Body of pancreas (tissue), 4 donors: ENCODE measurements at regions not wholly inside any gene's neighbourhood (a gene's known extent, or its start where the extent isn't known, plus 50 kb on each side); places are given as distances from the start of the nearest gene placed in this dataset.
"Not testable (repeated sequence)": the region's sequence is repeated elsewhere in the genome, so short reads cannot be mapped to it uniquely, and the experiment has no call there.

Experiments used
- CTCF ChIP-seq, 7 experiments: fragments of 450-650 bp in 4 of 7; fragments of 200-600 bp in 3 of 7; sonication (generic) in 3 of 7; IDR thresholded peaks; one replicate each; pipeline ENCODE4 v1.5.1; 2016 to 2019; ENCODE audit warnings: antibody characterized with exemption in 7 of 7
- POLR2A ChIP-seq, 3 donors: fragments of 450-650 bp; IDR thresholded peaks; one replicate each; pipeline ENCODE4 v1.6.1; 2016; ENCODE audit warnings: antibody characterized with exemption in 3 of 3, mild to moderate bottlenecking in 2 of 3

GRCh38 chr1:144031550-144031949, 59.8 kb upstream of the FAM72C start:
- TF ChIP-seq CTCF, POLR2A (IDR thresholded peaks at IDR 0.05): not testable (repeated sequence)
